GM12864 (cell line): ENCODE measurements at regions not wholly inside any gene's neighbourhood (a gene's known extent, or its start where the extent isn't known, plus 50 kb on each side); places are given as distances from the start of the nearest gene placed in this dataset.

Experiments used
- DNase-seq: peaks from one replicate; pipeline ENCODE4 v3.0.0-alpha.2; 2011; ENCODE audit warnings: low read depth
- H3K4me3 ChIP-seq: 2 replicates; pipeline ENCODE4 v1.5.1; 2011; ENCODE audit warnings: mild to moderate bottlenecking, low read depth, low read length, control low read depth
- TF ChIP-seq, protein P1 (sequence below): IDR thresholded peaks from 2 replicates; pipeline ENCODE4 v1.5.1; 2011; ENCODE audit warnings: low read depth, mild to moderate bottlenecking, moderate library complexity, low read length, control low read depth, inconsistent platforms; ENCODE audit errors: missing control alignments

DNA sequence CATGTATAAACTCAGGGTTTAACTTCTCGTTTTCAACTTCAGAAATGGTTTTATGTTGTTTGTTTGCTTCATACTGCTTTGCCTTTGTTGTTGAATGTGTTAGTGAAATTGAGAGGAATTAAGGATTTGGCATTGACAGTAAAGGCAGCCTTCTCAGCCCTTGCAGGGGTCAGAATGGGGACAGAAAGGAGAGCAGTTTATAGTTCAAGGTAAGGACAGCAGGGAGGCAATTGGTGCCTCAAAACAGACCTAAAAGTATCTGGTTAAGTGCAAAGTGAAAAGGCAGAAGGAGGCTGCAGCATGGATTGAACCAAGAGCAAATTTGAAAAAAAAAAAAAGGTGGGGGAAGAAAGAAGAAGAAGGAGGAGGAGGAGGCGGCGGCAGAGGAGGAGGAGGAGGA, 835.0 kb upstream of the ADGRL3 start:
- TF ChIP-seq, protein P1, sequence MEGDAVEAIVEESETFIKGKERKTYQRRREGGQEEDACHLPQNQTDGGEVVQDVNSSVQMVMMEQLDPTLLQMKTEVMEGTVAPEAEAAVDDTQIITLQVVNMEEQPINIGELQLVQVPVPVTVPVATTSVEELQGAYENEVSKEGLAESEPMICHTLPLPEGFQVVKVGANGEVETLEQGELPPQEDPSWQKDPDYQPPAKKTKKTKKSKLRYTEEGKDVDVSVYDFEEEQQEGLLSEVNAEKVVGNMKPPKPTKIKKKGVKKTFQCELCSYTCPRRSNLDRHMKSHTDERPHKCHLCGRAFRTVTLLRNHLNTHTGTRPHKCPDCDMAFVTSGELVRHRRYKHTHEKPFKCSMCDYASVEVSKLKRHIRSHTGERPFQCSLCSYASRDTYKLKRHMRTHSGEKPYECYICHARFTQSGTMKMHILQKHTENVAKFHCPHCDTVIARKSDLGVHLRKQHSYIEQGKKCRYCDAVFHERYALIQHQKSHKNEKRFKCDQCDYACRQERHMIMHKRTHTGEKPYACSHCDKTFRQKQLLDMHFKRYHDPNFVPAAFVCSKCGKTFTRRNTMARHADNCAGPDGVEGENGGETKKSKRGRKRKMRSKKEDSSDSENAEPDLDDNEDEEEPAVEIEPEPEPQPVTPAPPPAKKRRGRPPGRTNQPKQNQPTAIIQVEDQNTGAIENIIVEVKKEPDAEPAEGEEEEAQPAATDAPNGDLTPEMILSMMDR: no peak
- DNase-seq: no peak
- H3K4me3 ChIP-seq: no peak overlapping the region

DNA sequence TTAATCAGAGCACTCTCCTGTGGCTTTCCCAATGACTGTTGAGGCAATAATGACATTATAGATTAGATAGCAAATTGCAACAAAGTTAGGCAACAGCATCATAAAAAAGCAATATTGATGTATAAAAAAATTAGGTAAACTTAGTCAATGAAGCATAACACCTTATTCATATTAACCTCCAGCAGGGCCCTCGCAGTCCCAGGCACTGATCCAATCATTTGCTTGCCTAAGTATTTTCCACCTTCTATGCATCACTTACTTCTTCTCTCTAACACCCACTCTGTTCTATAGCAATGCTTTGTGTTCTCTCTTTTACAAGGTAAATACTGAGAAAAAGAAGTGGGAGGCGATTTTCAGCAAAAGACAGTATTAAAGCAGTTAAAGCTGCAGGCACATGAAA, 833.5 kb upstream of the ADGRL3 start:
- no peak overlapping the region for H3K4me3 ChIP-seq
- TF ChIP-seq, protein P1: no peak
- DNase-seq: no peak

DNA sequence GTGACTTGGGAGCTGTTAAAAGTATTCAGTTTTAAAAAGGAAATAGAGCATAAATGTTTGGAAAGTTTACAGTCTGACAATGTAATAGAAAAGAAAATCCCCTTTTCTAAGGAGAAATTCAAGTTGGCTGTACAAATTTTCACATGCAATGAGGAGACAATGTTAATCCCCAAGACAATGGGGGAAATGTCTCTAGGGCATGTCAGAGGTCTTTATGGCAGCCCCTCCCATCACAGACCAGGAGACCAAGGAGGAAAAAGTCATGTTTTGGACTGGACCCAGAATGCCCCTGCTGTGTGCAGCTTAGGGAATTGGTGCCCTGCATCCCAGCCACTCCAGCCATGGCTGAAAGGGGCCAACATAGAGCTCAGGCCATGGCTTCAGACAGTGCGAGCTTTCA, 831.1 kb upstream of the ADGRL3 start:
- TF ChIP-seq, protein P1: no peak
- no peak overlapping the region for H3K4me3 ChIP-seq
- no peak for DNase-seq

DNA sequence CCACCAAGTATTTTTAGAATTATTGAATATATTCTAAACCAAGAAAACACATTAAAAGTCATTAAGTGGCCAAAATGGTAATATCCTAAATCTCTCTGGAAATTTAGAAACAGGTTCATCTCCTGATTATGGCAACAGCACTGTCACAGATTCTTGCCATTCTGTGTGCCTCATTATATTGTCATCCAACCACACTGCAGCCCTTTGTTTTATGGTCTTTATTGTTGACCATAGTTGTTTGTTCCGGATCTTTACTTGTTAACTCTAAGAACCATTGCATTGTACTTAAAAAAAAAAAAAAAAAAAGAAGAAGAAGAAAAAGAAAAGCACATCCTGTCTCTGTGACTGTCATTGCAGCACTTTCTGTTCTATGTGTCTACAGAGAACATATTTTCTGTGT, 822.1 kb upstream of the ADGRL3 start:
- DNase-seq: no peak
- no peak overlapping the region for H3K4me3 ChIP-seq
- TF ChIP-seq, protein P1: no peak

DNA sequence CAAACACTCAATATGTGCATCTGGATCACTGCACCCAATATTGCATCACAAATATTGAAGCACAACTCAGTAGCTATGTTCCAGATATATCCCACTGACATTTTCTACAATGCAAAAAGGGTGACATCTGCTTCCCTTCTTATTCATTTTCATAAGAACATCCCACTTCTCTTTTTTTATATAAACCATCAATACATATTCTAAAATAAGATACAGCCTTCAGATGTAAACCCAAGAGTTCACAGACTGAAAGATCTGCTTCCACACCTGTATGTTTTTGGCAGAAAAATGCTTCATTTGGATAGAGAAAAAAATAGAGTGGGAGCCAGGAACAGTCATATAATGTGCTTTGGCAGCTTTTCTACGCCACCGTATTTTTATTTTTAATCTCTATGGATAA, 815.6 kb upstream of the ADGRL3 start:
- DNase-seq: no peak
- TF ChIP-seq, protein P1: no peak
- no peak overlapping the region for H3K4me3 ChIP-seq

DNA sequence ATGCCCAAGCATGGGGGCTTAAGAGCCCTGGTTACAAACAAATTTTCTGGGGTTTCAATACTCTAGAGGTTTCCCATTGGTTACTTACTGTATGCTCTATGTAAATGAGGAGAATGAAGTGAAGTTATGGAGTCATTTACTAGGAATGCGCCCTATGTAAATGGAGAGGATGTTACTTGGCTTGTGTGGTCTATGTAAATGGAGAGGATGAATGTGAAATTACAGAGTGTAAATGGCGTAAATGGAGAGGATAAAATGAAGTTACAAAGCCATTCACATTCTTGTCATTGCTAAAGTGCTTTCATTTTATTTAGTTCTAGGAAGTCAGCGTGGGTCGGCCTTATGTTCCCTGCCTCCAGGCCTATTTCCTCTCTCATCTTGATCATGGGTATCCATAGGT, 810.5 kb upstream of the ADGRL3 start:
- no peak overlapping the region for H3K4me3 ChIP-seq
- TF ChIP-seq, protein P1: no peak
- DNase-seq: no peak

DNA sequence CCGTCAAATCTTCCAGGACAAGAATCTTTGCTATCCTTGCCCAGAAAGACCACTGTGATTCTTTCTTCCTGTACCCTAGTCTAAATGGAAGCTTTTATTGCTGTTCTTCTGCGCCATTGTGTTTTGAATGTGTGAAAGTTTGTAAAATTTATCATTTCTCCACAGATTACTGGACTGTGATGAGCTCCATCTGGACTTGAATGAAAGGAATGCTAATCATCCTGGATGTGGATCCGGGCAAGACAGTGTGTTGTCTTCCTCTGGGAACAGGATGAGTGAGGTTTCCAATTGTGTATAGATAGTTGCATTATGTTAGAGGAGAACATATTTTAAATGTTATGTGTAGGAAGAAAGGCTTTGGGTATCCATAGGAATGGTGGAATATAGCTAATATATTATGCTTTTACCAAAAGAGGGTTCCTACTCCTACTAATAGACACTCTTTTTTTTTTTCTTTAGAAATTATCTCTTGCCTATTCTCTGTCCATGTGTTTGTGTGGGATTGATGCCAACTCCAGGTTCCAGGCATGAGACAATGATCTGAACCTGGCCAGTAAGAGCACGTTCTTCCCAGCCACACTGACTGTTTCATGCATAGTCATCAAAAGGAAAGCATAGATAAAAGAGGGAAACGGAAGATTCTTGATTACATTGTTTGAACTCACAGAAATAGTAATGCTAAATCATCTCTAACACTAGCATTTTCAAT, 803.6 kb upstream of the ADGRL3 start:
- TF ChIP-seq, protein P1: no peak
- H3K4me3 ChIP-seq: no peak overlapping the region
- DNase-seq: no peak
